GM12878 (cell line): ENCODE measurements at regions not wholly inside any gene's neighbourhood (a gene's known extent, or its start where the extent isn't known, plus 50 kb on each side); places are given as distances from the start of the nearest gene placed in this dataset.

ENCODE experiments used
- ATAC-seq: fragments of 200-7000 bp; cut with Tn5 transposase; 3 replicates; pipeline ENCODE4 v1.9.1; 2020; ENCODE audit warnings: mild to moderate bottlenecking, moderate library complexity
- BruUV-seq: library from RNA; stranded (reverse); fragments of 400-500 nt; replicated peaks from 2 replicates; lab custom pipeline; 2021; lab: Mats Ljungman, UMichigan
- CTCF ChIA-PET: fragments of 300-600 bp; sonication (Branson Sonifier 250); formaldehyde crosslinking; extraction: SDS; loops from one replicate; lab custom pipeline; 2021; ENCODE audit warnings: inconsistent platforms; lab: Yijun Ruan, JAX
- POLR2A ChIA-PET: fragments of 350-600 bp; formaldehyde crosslinking; extraction: SDS; loops from one replicate; lab custom pipeline; 2021; ENCODE audit warnings: inconsistent platforms; lab: Charles Lee
- RAD21 ChIA-PET: fragments of 300-600 bp; sonication (Branson Sonifier 250); formaldehyde crosslinking; loops from one replicate; lab custom pipeline; 2023; ENCODE audit warnings: antibody characterized with exemption; ENCODE audit not compliant: unreplicated experiment; lab: Charles Lee
- SMC1A ChIA-PET: fragments of 300-600 bp; sonication (Branson Sonifier 250); formaldehyde crosslinking; loops from one replicate; lab custom pipeline; 2023; ENCODE audit not compliant: unreplicated experiment, uncharacterized antibody; lab: Charles Lee
- DNase-seq: peaks from one replicate; pipeline ENCODE4 v3.0.0-alpha.2; 2011; ENCODE audit warnings: low read depth, low spot score
- FAIRE-seq: peaks from 3 replicates; lab custom pipeline; 2011; peaks lifted over from hg19 to GRCh38; lab: Jason Lieb, UNC
- H2AFZ ChIP-seq: 2 replicates; pipeline ENCODE4 v1.6.0; 2011; ENCODE audit warnings: low read depth, low read length, control low read depth; ENCODE audit not compliant: control insufficient read depth
- H3K27ac ChIP-seq: 2 replicates; pipeline ENCODE4 v1.5.1; 2011; ENCODE audit warnings: control low read depth; ENCODE audit not compliant: control insufficient read depth, insufficient read depth
- H3K27me3 ChIP-seq, 2 experiments: replicated peaks in 1 of 2; 2 replicates each; pipeline versions ENCODE4 v1.6.0 to v1.6.1; 2011; ENCODE audit warnings: low read length in 1 of 2; ENCODE audit not compliant: control insufficient read depth in 2 of 2, insufficient read depth in 2 of 2
- H3K36me3 ChIP-seq, 2 experiments: 2 replicates each; pipeline ENCODE4 v1.5.1; 2011; ENCODE audit warnings: low read length in 1 of 2; ENCODE audit not compliant: control insufficient read depth in 2 of 2, insufficient read depth in 2 of 2
- H3K4me1 ChIP-seq: 2 replicates; pipeline ENCODE4 v1.6.1; 2011; ENCODE audit warnings: mild to moderate bottlenecking, low read length, moderate library complexity, mixed read lengths; ENCODE audit not compliant: control insufficient read depth, insufficient read depth
- H3K4me2 ChIP-seq: 2 replicates; pipeline ENCODE4 v1.6.0; 2011; ENCODE audit warnings: control low read depth; ENCODE audit not compliant: control insufficient read depth, insufficient read depth
- H3K4me3 ChIP-seq: fragments of 200-600 bp; sonication (generic); 2 replicates; pipeline ENCODE4 v1.5.1; 2016
- H3K79me2 ChIP-seq: 2 replicates; pipeline ENCODE4 v1.6.0; 2011; ENCODE audit warnings: low read length; ENCODE audit not compliant: control insufficient read depth, insufficient read depth
- H3K9ac ChIP-seq: 2 replicates; pipeline ENCODE4 v1.8.0; 2011; ENCODE audit warnings: low read length, control low read depth, mixed read lengths; ENCODE audit not compliant: control insufficient read depth, insufficient read depth
- H3K9me3 ChIP-seq: replicated peaks from 3 replicates; pipeline ENCODE4 v1.5.1; 2011; ENCODE audit warnings: mild to moderate bottlenecking, low read length; ENCODE audit not compliant: control insufficient read depth, insufficient read depth
- H4K20me1 ChIP-seq: 2 replicates; pipeline ENCODE4 v1.6.0; 2011; ENCODE audit not compliant: control insufficient read depth, insufficient read depth
- BACH1 ChIP-seq: fragments of 450-650 bp; IDR thresholded peaks from 2 replicates; pipeline ENCODE4 v1.6.1; 2017; ENCODE audit warnings: mild to moderate bottlenecking, borderline replicate concordance
- BRCA1 ChIP-seq: IDR thresholded peaks from 2 replicates; pipeline ENCODE4 v1.6.1; 2011; ENCODE audit warnings: low read depth, low read length, improper control_type of control experiment
- CBX5 ChIP-seq: sonication (generic); IDR thresholded peaks from 2 replicates; pipeline ENCODE4 v1.6.1; 2016; ENCODE audit warnings: low read depth, moderate library complexity, mild to moderate bottlenecking, inconsistent platforms
- CEBPB ChIP-seq, 2 experiments: fragments of 150-350 bp in 1 of 2; IDR thresholded peaks; 2 replicates each; pipeline ENCODE4 v1.6.1; 2012 to 2014; ENCODE audit warnings: low read depth in 2 of 2, low read length in 2 of 2, borderline replicate concordance in 1 of 2, inconsistent platforms in 1 of 2
- CREB1 ChIP-seq: IDR thresholded peaks from 2 replicates; pipeline ENCODE4 v1.6.1; 2012; ENCODE audit warnings: low read depth, mild to moderate bottlenecking, inconsistent platforms
- EP300 ChIP-seq, 2 experiments: fragments of 150-350 bp in 1 of 2; IDR thresholded peaks; 2 replicates each; pipeline ENCODE4 v1.6.1; 2011 to 2012; ENCODE audit warnings: low read depth in 2 of 2, low read length in 2 of 2, borderline replicate concordance in 1 of 2, improper control_type of control experiment in 1 of 2, inconsistent platforms in 1 of 2; ENCODE audit not compliant: control insufficient read depth in 1 of 2
- EZH2 ChIP-seq: IDR thresholded peaks from 2 replicates; pipeline ENCODE4 v1.6.1; 2012; ENCODE audit warnings: low read depth, mild to moderate bottlenecking, control low read depth, inconsistent platforms, low read length, borderline replicate concordance; ENCODE audit not compliant: control insufficient read depth
- HDGF ChIP-seq: fragments of 450-650 bp; IDR thresholded peaks from 2 replicates; pipeline ENCODE4 v1.6.1; 2016; ENCODE audit warnings: antibody characterized with exemption
- JUNB ChIP-seq: IDR thresholded peaks from 2 replicates; pipeline ENCODE4 v1.6.1; 2016; ENCODE audit warnings: antibody characterized with exemption, mild to moderate bottlenecking
- MEF2B ChIP-seq: fragments of 450-650 bp; IDR thresholded peaks from 2 replicates; pipeline ENCODE4 v1.6.1; 2018; ENCODE audit warnings: mild to moderate bottlenecking, moderate library complexity; ENCODE audit not compliant: partially characterized antibody, poor library complexity, severe bottlenecking
- POLR2AphosphoS2 ChIP-seq: IDR thresholded peaks from 2 replicates; pipeline ENCODE4 v1.6.1; 2011; ENCODE audit warnings: low read depth, mild to moderate bottlenecking, low read length, improper control_type of control experiment, moderate library complexity
- SREBF1 ChIP-seq: IDR thresholded peaks from 2 replicates; pipeline ENCODE4 v1.6.1; 2012; ENCODE audit warnings: mild to moderate bottlenecking, low read length
- WRNIP1 ChIP-seq: IDR thresholded peaks from 2 replicates; pipeline ENCODE4 v1.6.1; 2011; ENCODE audit warnings: low read depth, low read length, improper control_type of control experiment, borderline replicate concordance
- WGBS: methylation state at CpG from one replicate; pipeline ENCODE4 v1.1.6; 2016; ENCODE audit warnings: low lambda C conversion rate; ENCODE audit not compliant: insufficient replicate concordance, insufficient coverage; ENCODE audit errors: missing lambda C conversion rate; 5-methylcytosine and 5-hydroxymethylcytosine counted together
- in situ Hi-C: fragments of 300-500 bp; cut with MboI; formaldehyde crosslinking; loops from 9 replicates; pipeline ENCODE4 v1.14.3; 2018; ENCODE audit warnings: mixed read lengths
- intact Hi-C: fragments of 100-400 bp; cut with micrococcal nuclease; formaldehyde crosslinking; loops from one replicate; pipeline ENCODE4 v1.14.2; 2022; ENCODE audit not compliant: unreplicated experiment
- TF ChIP-seq, protein P1 (sequence below): fragments of 450-650 bp; formaldehyde crosslinking; IDR thresholded peaks from 2 replicates; pipeline ENCODE4 v1.4.0; 2020; ENCODE audit warnings: mild to moderate bottlenecking, moderate library complexity
- TF ChIP-seq, protein P2 (sequence below): fragments of 450-650 bp; formaldehyde crosslinking; IDR thresholded peaks from 2 replicates; pipeline ENCODE4 v1.4.0; 2022; ENCODE audit warnings: mild to moderate bottlenecking, moderate library complexity
- TF ChIP-seq, protein P3 (sequence below): fragments of 450-650 bp; IDR thresholded peaks from 2 replicates; pipeline ENCODE4 v1.6.1; 2017; ENCODE audit warnings: mild to moderate bottlenecking

DNA sequence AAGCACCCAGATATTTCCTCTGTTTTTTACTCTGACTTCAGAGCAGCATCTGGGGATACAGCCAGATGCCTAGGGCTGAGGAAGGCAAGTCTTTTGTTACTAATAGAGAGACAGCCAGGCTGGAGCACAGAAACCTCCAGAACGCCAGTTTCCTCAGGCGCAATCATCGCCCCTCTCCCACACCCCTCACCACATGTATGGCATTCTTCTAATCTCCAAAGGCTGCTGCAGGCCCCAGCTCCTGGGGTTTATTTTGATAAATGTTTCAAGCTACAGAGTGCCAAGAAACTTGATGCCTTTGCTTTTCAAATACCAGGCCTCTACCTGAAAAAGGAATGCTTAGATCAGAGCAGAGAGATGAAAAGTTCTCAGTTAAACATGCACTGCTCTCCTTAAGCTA is 283.6 kb downstream of the RBM43 start:
- SMC1A ChIA-PET, result no interaction called here
- WGBS, result 55% methylated on average over 3 of the region's 3 CpGs
- in situ Hi-C loops, result no loop called here

More for the DNA sequence above, 283.6 kb downstream of the RBM43 start:
- ChIA-PET RAD21 (no interaction called here), POLR2A (no interaction called here), CTCF (no interaction called here)
- no peaks in the 10 kb centered on the region for H3K36me3 ChIP-seq
- no peak for FAIRE-seq
- intact Hi-C loops, result no loop called here
- H3K4me3 ChIP-seq, result no peak overlapping the region
- ATAC-seq, result no peak
- no peaks in the 10 kb centered on the region for H4K20me1 ChIP-seq
- DNase-seq, result no peak
- H3K9ac ChIP-seq, result no peak overlapping the region
- H3K9me3 ChIP-seq, result no peaks in the 10 kb centered on the region
- BruUV-seq, result no TSS peak
- H3K79me2 ChIP-seq, result no peaks in the 10 kb centered on the region
- TF ChIP-seq, protein P1, sequence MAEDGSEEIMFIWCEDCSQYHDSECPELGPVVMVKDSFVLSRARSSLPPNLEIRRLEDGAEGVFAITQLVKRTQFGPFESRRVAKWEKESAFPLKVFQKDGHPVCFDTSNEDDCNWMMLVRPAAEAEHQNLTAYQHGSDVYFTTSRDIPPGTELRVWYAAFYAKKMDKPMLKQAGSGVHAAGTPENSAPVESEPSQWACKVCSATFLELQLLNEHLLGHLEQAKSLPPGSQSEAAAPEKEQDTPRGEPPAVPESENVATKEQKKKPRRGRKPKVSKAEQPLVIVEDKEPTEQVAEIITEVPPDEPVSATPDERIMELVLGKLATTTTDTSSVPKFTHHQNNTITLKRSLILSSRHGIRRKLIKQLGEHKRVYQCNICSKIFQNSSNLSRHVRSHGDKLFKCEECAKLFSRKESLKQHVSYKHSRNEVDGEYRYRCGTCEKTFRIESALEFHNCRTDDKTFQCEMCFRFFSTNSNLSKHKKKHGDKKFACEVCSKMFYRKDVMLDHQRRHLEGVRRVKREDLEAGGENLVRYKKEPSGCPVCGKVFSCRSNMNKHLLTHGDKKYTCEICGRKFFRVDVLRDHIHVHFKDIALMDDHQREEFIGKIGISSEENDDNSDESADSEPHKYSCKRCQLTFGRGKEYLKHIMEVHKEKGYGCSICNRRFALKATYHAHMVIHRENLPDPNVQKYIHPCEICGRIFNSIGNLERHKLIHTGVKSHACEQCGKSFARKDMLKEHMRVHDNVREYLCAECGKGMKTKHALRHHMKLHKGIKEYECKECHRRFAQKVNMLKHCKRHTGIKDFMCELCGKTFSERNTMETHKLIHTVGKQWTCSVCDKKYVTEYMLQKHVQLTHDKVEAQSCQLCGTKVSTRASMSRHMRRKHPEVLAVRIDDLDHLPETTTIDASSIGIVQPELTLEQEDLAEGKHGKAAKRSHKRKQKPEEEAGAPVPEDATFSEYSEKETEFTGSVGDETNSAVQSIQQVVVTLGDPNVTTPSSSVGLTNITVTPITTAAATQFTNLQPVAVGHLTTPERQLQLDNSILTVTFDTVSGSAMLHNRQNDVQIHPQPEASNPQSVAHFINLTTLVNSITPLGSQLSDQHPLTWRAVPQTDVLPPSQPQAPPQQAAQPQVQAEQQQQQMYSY (CRISPR knock-in tag), result no peak
- TF ChIP-seq, protein P2, sequence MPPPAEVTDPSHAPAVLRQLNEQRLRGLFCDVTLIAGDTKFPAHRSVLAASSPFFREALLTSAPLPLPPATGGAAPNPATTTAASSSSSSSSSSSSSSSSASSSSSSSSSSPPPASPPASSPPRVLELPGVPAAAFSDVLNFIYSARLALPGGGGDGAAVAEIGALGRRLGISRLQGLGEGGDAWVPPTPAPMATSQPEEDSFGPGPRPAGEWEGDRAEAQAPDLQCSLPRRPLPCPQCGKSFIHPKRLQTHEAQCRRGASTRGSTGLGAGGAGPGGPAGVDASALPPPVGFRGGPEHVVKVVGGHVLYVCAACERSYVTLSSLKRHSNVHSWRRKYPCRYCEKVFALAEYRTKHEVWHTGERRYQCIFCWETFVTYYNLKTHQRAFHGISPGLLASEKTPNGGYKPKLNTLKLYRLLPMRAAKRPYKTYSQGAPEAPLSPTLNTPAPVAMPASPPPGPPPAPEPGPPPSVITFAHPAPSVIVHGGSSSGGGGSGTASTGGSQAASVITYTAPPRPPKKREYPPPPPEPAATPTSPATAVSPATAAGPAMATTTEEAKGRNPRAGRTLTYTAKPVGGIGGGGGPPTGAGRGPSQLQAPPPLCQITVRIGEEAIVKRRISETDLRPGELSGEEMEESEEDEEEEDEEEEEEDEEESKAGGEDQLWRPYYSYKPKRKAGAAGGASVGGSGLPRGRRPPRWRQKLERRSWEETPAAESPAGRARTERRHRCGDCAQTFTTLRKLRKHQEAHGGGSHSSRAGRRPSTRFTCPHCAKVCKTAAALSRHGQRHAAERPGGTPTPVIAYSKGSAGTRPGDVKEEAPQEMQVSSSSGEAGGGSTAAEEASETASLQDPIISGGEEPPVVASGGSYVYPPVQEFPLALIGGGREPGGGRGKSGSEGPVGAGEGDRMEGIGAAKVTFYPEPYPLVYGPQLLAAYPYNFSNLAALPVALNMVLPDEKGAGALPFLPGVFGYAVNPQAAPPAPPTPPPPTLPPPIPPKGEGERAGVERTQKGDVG (CRISPR knock-in tag), result no peak
- TF ChIP-seq, protein P3, sequence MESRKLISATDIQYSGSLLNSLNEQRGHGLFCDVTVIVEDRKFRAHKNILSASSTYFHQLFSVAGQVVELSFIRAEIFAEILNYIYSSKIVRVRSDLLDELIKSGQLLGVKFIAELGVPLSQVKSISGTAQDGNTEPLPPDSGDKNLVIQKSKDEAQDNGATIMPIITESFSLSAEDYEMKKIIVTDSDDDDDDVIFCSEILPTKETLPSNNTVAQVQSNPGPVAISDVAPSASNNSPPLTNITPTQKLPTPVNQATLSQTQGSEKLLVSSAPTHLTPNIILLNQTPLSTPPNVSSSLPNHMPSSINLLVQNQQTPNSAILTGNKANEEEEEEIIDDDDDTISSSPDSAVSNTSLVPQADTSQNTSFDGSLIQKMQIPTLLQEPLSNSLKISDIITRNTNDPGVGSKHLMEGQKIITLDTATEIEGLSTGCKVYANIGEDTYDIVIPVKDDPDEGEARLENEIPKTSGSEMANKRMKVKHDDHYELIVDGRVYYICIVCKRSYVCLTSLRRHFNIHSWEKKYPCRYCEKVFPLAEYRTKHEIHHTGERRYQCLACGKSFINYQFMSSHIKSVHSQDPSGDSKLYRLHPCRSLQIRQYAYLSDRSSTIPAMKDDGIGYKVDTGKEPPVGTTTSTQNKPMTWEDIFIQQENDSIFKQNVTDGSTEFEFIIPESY, result no peak
- TF ChIP-seq POLR2AphosphoS2, result no peak
- no peak for TF ChIP-seq SREBF1
- TF ChIP-seq WRNIP1, result no peak
- no peak for TF ChIP-seq HDGF
- no peak for TF ChIP-seq EP300 (IDR thresholded peaks at IDR 0.05; ENCODE audit: borderline replicate concordance in 1 of 2, control insufficient read depth in 1 of 2, low read depth in 2 of 2, low read length in 2 of 2)
- TF ChIP-seq CEBPB (IDR thresholded peaks at IDR 0.05; ENCODE audit: borderline replicate concordance in 1 of 2, low read depth in 2 of 2, low read length in 2 of 2), result no peak
- no peak for TF ChIP-seq CREB1
- no peak for TF ChIP-seq CBX5
- no peak for TF ChIP-seq JUNB
- TF ChIP-seq MEF2B, result no peak
- no peak for TF ChIP-seq BRCA1
- no peak for TF ChIP-seq EZH2
- no peak for TF ChIP-seq BACH1
- H3K4me2 ChIP-seq, result no peak overlapping the region
- no peaks in the 10 kb centered on the region for H3K4me1 ChIP-seq
- no peak overlapping the region for H3K27ac ChIP-seq
- H2AFZ ChIP-seq, result no peak overlapping the region
- no peaks in the 10 kb centered on the region for H3K27me3 ChIP-seq
